ENCODE measurements at regions not wholly inside any gene's neighbourhood (a gene's known extent, or its start where the extent isn't known, plus 50 kb on each side); places are given as distances from the start of the nearest gene placed in this dataset.

DNA sequence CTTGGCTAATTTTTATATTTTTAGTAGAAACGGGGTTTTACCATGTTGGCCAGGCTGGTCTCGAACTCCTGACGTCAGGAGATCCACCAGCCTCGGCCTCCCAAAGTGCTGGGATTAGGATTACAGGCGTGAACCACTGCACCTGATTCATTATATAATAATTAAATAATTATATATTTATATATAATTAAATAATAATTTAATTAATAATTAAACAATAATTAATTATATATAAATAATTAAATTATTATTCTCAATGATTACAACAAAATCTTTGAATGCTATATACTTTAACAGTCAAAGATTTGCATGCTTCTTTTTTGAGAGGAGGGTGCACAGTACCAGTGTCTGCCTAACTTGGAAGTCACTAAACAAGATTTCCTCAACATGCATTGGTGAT is 872.3 kb downstream of the EFNB2 start (continued):
- TF ChIP-seq ETS1 (IDR thresholded peaks at IDR 0.05), result no peak
- TF ChIP-seq, protein P1, sequence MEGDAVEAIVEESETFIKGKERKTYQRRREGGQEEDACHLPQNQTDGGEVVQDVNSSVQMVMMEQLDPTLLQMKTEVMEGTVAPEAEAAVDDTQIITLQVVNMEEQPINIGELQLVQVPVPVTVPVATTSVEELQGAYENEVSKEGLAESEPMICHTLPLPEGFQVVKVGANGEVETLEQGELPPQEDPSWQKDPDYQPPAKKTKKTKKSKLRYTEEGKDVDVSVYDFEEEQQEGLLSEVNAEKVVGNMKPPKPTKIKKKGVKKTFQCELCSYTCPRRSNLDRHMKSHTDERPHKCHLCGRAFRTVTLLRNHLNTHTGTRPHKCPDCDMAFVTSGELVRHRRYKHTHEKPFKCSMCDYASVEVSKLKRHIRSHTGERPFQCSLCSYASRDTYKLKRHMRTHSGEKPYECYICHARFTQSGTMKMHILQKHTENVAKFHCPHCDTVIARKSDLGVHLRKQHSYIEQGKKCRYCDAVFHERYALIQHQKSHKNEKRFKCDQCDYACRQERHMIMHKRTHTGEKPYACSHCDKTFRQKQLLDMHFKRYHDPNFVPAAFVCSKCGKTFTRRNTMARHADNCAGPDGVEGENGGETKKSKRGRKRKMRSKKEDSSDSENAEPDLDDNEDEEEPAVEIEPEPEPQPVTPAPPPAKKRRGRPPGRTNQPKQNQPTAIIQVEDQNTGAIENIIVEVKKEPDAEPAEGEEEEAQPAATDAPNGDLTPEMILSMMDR (conservative IDR thresholded peaks at IDR 0.05; ENCODE audit: low read depth in 2 of 2), result no peak
- TF ChIP-seq EZH2phosphoT487 (IDR thresholded peaks at IDR 0.05; ENCODE audit: unreplicated experiment), result no peak

GRCh38 chr13:105660561-105660960 is 874.9 kb downstream of the EFNB2 start:
- Mint-ChIP-seq H3K9me3 (no peaks in the 10 kb centered on the region), H3K27me3 (ENCODE audit: insufficient read depth, low read depth, poor library complexity) (no peaks in the 10 kb centered on the region), H3K4me1 (no peaks in the 10 kb centered on the region), H3K27ac (no peak overlapping the region), H3K4me3 (no peak overlapping the region), H3K36me3 (ENCODE audit: low read depth) (no peaks in the 10 kb centered on the region)
- no peak for DNase-seq (ENCODE audit: low spot score)
- ATAC-seq, result no peak
- Histone ChIP-seq H3K27ac (ENCODE audit: low read depth) (no peak overlapping the region), H3K4me2 (no peak overlapping the region), H3K4me1 (ENCODE audit: insufficient read depth) (no peaks in the 10 kb centered on the region), H3K27me3 (ENCODE audit: insufficient read depth) (no peaks in the 10 kb centered on the region), H3F3A (replicated peaks; ENCODE audit: low read depth) (no peaks in the 10 kb centered on the region), H3K9me2 (ENCODE audit: insufficient read depth) (no peaks in the 10 kb centered on the region), H4K20me1 (replicated peaks; ENCODE audit: insufficient read depth) (no peaks in the 10 kb centered on the region), H3K79me2 (replicated peaks; ENCODE audit: insufficient read depth) (no peaks in the 10 kb centered on the region), H3K4me3 (no peak overlapping the region), H3K36me3 (ENCODE audit: insufficient read depth) (no peaks in the 10 kb centered on the region), H2AFZ (no peak overlapping the region)
- TF ChIP-seq REST (IDR thresholded peaks at IDR 0.05; ENCODE audit: unreplicated experiment), result no peak
- TF ChIP-seq EZH2phosphoT487 (IDR thresholded peaks at IDR 0.05; ENCODE audit: unreplicated experiment), result no peak
- TF ChIP-seq, protein P1 (conservative IDR thresholded peaks at IDR 0.05; ENCODE audit: low read depth in 2 of 2), result no peak
- no peak for TF ChIP-seq ETS1 (IDR thresholded peaks at IDR 0.05)
- no peak for TF ChIP-seq ZNF462 (CRISPR knock-in tag; IDR thresholded peaks at IDR 0.05)
- no peak for TF ChIP-seq CREB1 (CRISPR knock-in tag; IDR thresholded peaks at IDR 0.05; ENCODE audit: low read depth)
- TF ChIP-seq JUNB (IDR thresholded peaks at IDR 0.05; ENCODE audit: unreplicated experiment), result no peak
- TF ChIP-seq ZNF331 (CRISPR knock-in tag; IDR thresholded peaks at IDR 0.05; ENCODE audit: low read depth), result no peak

Measured in GM23338 (cell line).